Parathyroid adenoma (tissue), 2 donors: ENCODE measurements at regions not wholly inside any gene's neighbourhood (a gene's known extent, or its start where the extent isn't known, plus 50 kb on each side); places are given as distances from the start of the nearest gene placed in this dataset.

Experiments used
- H2AFZ ChIP-seq: fragments of 300-600 bp; sonication (generic); one replicate; pipeline ENCODE4 v1.7.0; 2017; ENCODE audit warnings: antibody characterized with exemption, mild to moderate bottlenecking
- H3K27ac ChIP-seq: fragments of 300-600 bp; sonication (generic); one replicate; pipeline ENCODE4 v1.7.0; 2017
- H3K27me3 ChIP-seq: fragments of 300-600 bp; sonication (generic); one replicate; pipeline ENCODE4 v1.7.0; 2017; ENCODE audit warnings: low read length; ENCODE audit not compliant: control insufficient read depth, insufficient read depth
- H3K36me3 ChIP-seq: fragments of 300-600 bp; sonication (generic); one replicate; pipeline ENCODE4 v1.7.0; 2017; ENCODE audit warnings: low read length; ENCODE audit not compliant: control insufficient read depth, insufficient read depth
- H3K4me1 ChIP-seq: fragments of 300-600 bp; sonication (generic); one replicate; pipeline ENCODE4 v1.7.0; 2017; ENCODE audit warnings: control low read depth
- H3K4me2 ChIP-seq: fragments of 300-600 bp; sonication (generic); one replicate; pipeline ENCODE4 v1.7.0; 2017; ENCODE audit warnings: low read length
- H3K4me3 ChIP-seq: fragments of 300-600 bp; sonication (generic); one replicate; pipeline ENCODE4 v1.7.0; 2017; ENCODE audit warnings: low read depth, low read length
- H3K79me2 ChIP-seq: fragments of 300-600 bp; sonication (generic); one replicate; pipeline ENCODE4 v1.7.0; 2017; ENCODE audit warnings: control low read depth
- H3K9ac ChIP-seq: fragments of 300-600 bp; sonication (generic); one replicate; pipeline ENCODE4 v1.7.0; 2017; ENCODE audit warnings: mild to moderate bottlenecking
- H3K9me3 ChIP-seq: fragments of 300-600 bp; sonication (generic); one replicate; pipeline ENCODE4 v1.7.0; 2017; ENCODE audit warnings: low read length; ENCODE audit not compliant: control insufficient read depth
- CTCF ChIP-seq: fragments of 300-600 bp; sonication (generic); IDR thresholded peaks from one replicate; pipeline ENCODE4 v1.7.0; 2017; ENCODE audit warnings: antibody characterized with exemption, mild to moderate bottlenecking
- donor health status: primary hyperparathyroidism.

- Histone ChIP-seq H3K36me3 (no peaks in the 10 kb centered on the region), H3K4me3 (no peak overlapping the region), H3K9me3 (no peaks in the 10 kb centered on the region), H3K9ac (no peak overlapping the region), H3K27ac (peak overlapping the region; percentile 19), H3K4me2 (no peak overlapping the region), H2AFZ (no peak overlapping the region), H3K4me1 (no peaks in the 10 kb centered on the region), H3K79me2 (no peaks in the 10 kb centered on the region), H3K27me3 (no peaks in the 10 kb centered on the region)
- no peak for TF ChIP-seq CTCF
Measured at GRCh38 chr15:31500766-31501449, 174.3 kb downstream of the KLF13 start.

DNA sequence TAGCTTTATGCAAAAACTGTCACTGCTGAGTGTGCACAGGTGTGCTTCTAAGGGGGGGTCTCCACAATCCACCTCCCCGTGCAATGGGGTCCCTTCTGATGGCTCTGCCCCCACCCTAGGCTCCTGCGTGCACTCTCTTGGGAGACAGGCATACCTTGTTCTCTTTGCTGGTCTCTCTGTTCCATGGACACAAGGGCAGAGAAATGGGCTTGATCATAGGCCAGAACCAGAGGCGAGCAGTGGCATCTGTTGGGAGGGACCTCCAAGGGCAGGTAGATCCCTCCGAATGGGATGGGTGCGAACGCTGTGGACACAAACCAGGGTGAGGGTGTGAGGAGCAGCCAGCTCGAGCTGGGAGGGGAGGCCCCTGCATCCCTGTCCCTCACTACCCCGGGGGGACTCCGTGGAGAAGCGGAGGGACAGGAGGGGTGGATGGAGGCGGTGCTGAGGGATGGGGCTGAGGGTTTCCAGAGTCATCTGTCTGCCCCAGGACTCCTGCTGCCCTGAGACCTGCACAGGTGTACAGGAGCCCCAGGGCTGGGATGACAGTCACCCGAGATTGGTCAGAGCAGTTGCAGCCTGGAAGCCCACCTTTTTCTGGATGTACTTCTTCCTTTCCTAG is 175.0 kb downstream of the KLF13 start:
- Histone ChIP-seq H3K27ac (no peak overlapping the region), H3K4me1 (no peaks in the 10 kb centered on the region), H3K9me3 (no peaks in the 10 kb centered on the region), H3K79me2 (no peaks in the 10 kb centered on the region), H3K9ac (no peak overlapping the region), H3K4me3 (no peak overlapping the region), H3K4me2 (no peak overlapping the region), H2AFZ (no peak overlapping the region), H3K36me3 (no peaks in the 10 kb centered on the region), H3K27me3 (no peaks in the 10 kb centered on the region)
- TF ChIP-seq CTCF, result no peak

DNA sequence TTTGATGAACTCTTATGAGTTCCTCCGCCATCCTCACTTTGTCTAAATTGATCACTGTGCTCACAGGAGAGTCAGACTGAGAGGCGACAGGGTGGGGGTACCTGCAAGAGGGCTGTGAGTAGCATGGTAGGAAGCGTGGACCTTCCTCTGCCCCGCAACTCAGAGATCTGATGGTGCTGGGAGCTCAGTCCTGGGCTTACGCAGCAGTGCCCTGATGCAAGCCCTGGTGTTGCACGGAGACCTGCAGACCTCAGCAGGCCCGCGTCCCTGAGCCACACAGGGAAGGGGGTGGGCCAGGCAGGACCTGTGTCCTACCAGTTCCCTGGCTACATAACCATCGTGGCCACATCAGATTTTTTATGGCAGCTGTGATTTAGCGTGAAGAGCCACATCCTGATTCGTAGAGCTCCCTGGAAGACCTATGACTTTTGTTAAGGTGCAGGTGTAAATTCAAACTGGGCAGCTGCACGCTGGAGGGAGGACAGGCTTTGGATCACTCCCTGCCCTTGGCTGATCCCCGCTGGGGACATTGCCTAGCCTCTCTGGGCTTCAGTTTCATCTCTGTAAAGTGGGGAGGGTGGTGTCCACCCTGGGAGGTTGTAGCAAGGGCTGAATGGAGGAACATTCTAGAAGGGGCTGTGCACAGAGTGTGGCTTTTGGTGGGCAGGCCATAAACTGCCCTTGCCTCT is 176.1 kb downstream of the KLF13 start:
- no peaks in the 10 kb centered on the region for H3K36me3 ChIP-seq
- no peak overlapping the region for H3K9ac ChIP-seq

DNA sequence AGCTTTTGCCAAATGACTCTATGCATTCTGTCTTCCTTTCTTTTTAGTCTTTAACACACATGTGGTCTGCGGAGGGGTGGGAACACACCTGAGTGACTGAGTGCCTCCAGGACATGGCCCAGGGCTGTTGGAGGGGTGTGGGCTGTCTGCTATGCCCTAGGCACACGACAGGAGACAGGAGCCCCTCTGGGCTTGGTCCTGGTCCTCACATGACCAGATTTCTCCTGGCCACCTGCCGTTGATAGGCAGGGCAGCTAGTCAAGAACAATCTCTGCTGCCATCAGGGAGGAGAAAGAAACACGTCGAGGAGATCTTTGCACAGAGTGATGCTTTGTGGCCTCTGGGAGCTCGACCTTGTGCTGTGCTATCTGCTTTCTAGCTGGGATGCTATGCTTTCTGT is 176.6 kb downstream of the KLF13 start:
- H3K27me3 ChIP-seq, result no peaks in the 10 kb centered on the region
- TF ChIP-seq CTCF, result no peak
- no peak overlapping the region for H3K27ac ChIP-seq
- H3K4me2 ChIP-seq, result no peak overlapping the region
- H3K79me2 ChIP-seq, result no peaks in the 10 kb centered on the region
- no peaks in the 10 kb centered on the region for H3K36me3 ChIP-seq
- no peaks in the 10 kb centered on the region for H3K4me1 ChIP-seq
- H2AFZ ChIP-seq, result no peak overlapping the region
- H3K9me3 ChIP-seq, result no peaks in the 10 kb centered on the region
- no peak overlapping the region for H3K4me3 ChIP-seq
- H3K9ac ChIP-seq, result no peak overlapping the region

More for the DNA sequence above, 176.1 kb downstream of the KLF13 start:
- Histone ChIP-seq H3K27ac (no peak overlapping the region), H3K79me2 (no peaks in the 10 kb centered on the region), H3K27me3 (no peaks in the 10 kb centered on the region), H2AFZ (no peak overlapping the region), H3K4me2 (no peak overlapping the region), H3K4me3 (no peak overlapping the region), H3K4me1 (no peaks in the 10 kb centered on the region), H3K9me3 (no peaks in the 10 kb centered on the region)
- no peak for TF ChIP-seq CTCF
